Fibroblast of lung (primary cell): ENCODE measurements at regions not wholly inside any gene's neighbourhood (a gene's known extent, or its start where the extent isn't known, plus 50 kb on each side); places are given as distances from the start of the nearest gene placed in this dataset.

Experiments
- DNase-seq, 2 donors: peaks; one replicate each; pipeline versions ENCODE4 v3.0.0 to v3.0.0-alpha.2; 2010; ENCODE audit warnings: low read depth in 2 of 2
- H2AFZ ChIP-seq: 2 replicates; pipeline ENCODE4 v1.5.1; 2012; ENCODE audit warnings: low read length, control low read depth, inconsistent platforms
- H3K27ac ChIP-seq: 2 replicates; pipeline ENCODE4 v1.5.1; 2011; ENCODE audit warnings: low read length, control low read depth; ENCODE audit not compliant: insufficient read depth
- H3K27me3 ChIP-seq: 2 replicates; pipeline ENCODE4 v1.5.1; 2011; ENCODE audit warnings: mild to moderate bottlenecking, low read length; ENCODE audit not compliant: control insufficient read depth, insufficient read depth
- H3K36me3 ChIP-seq: 2 replicates; pipeline ENCODE4 v1.5.1; 2011; ENCODE audit warnings: low read length; ENCODE audit not compliant: control insufficient read depth, insufficient read depth
- H3K4me1 ChIP-seq: 2 replicates; pipeline ENCODE4 v1.5.1; 2011; ENCODE audit warnings: low read length; ENCODE audit not compliant: control insufficient read depth, insufficient read depth; ENCODE audit errors: extremely low read depth
- H3K4me2 ChIP-seq: 2 replicates; pipeline ENCODE4 v1.5.1; 2011; ENCODE audit warnings: low read length, control low read depth; ENCODE audit not compliant: insufficient read depth; ENCODE audit errors: extremely low read depth
- H3K4me3 ChIP-seq, 4 experiments: fragments of 200-600 bp in 1 of 4; sonication (generic) in 1 of 4; replicated peaks in 1 of 4; 2 replicates each; pipeline ENCODE4 v1.5.1; 2011 to 2016; ENCODE audit warnings: low read length in 4 of 4, low read depth in 3 of 4, mild to moderate bottlenecking in 3 of 4, control low read depth in 2 of 4, inconsistent platforms in 1 of 4, mixed read lengths in 1 of 4; ENCODE audit not compliant: insufficient read depth in 1 of 4; ENCODE audit errors: control extremely low read depth in 1 of 4
- H3K79me2 ChIP-seq: 2 replicates; pipeline ENCODE4 v1.5.1; 2012; ENCODE audit warnings: mild to moderate bottlenecking, low read length, inconsistent platforms; ENCODE audit not compliant: control insufficient read depth, insufficient read depth
- H3K9ac ChIP-seq: 2 replicates; pipeline ENCODE4 v1.5.1; 2011; ENCODE audit warnings: mild to moderate bottlenecking, low read length, control low read depth; ENCODE audit not compliant: insufficient read depth
- H3K9me3 ChIP-seq: 2 replicates; pipeline ENCODE4 v1.5.1; 2012; ENCODE audit warnings: low read depth, low read length; ENCODE audit not compliant: control insufficient read depth, insufficient read depth
- H4K20me1 ChIP-seq: 2 replicates; pipeline ENCODE4 v1.5.1; 2011; ENCODE audit warnings: low read length; ENCODE audit not compliant: control insufficient read depth, insufficient read depth; ENCODE audit errors: extremely low read depth
- EZH2 ChIP-seq: IDR thresholded peaks from 2 replicates; pipeline ENCODE4 v1.5.1; 2012; ENCODE audit warnings: low read length, control low read depth, mild to moderate bottlenecking; ENCODE audit errors: missing control alignments
- TF ChIP-seq, protein P1 (sequence below), 2 donors: IDR thresholded peaks in 1 of 2; conservative IDR thresholded peaks in 1 of 2; 1 replicate in 1 of 2; 2 replicates in 1 of 2; pipeline ENCODE4 v1.5.1; 2011 to 2012; ENCODE audit warnings: low read length in 2 of 2, control low read depth in 1 of 2, inconsistent platforms in 1 of 2, low read depth in 1 of 2, mild to moderate bottlenecking in 1 of 2

DNA sequence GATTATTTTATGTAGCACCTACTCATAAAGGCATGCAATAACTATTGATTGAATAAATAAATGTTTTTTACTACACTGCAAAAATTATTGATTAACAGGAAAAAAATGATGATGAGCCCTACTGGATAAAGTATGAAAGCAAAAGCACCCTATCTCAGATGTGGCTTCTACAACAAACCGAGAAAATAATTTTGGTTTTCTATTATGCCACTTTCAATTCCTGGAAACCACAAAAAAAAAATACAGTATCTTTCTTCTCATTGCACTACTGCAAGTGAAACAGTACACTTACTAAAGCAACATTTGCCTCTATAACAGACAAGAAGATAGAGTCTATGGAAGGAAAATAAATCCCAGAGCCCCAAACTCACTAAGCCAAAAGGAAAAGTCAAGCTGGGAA, 1882.4 kb downstream of the NCAM2 start:
- Histone ChIP-seq H3K4me3 (no peak overlapping the region), H3K4me1 (no peaks in the 10 kb centered on the region), H3K4me2 (no peak overlapping the region), H3K79me2 (no peaks in the 10 kb centered on the region), H3K27ac (no peak overlapping the region), H3K9me3 (no peaks in the 10 kb centered on the region), H3K27me3 (no peaks in the 10 kb centered on the region), H3K9ac (no peak overlapping the region), H2AFZ (no peak overlapping the region), H4K20me1 (no peaks in the 10 kb centered on the region), H3K36me3 (no peaks in the 10 kb centered on the region)
- no peak for DNase-seq
- no peak for TF ChIP-seq EZH2
- TF ChIP-seq, protein P1, sequence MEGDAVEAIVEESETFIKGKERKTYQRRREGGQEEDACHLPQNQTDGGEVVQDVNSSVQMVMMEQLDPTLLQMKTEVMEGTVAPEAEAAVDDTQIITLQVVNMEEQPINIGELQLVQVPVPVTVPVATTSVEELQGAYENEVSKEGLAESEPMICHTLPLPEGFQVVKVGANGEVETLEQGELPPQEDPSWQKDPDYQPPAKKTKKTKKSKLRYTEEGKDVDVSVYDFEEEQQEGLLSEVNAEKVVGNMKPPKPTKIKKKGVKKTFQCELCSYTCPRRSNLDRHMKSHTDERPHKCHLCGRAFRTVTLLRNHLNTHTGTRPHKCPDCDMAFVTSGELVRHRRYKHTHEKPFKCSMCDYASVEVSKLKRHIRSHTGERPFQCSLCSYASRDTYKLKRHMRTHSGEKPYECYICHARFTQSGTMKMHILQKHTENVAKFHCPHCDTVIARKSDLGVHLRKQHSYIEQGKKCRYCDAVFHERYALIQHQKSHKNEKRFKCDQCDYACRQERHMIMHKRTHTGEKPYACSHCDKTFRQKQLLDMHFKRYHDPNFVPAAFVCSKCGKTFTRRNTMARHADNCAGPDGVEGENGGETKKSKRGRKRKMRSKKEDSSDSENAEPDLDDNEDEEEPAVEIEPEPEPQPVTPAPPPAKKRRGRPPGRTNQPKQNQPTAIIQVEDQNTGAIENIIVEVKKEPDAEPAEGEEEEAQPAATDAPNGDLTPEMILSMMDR (conservative IDR thresholded peaks at IDR 0.05 in 1 of 2, IDR thresholded peaks at IDR 0.05 in 1 of 2; ENCODE audit: low read depth in 1 of 2, low read length in 2 of 2): no peak

DNA sequence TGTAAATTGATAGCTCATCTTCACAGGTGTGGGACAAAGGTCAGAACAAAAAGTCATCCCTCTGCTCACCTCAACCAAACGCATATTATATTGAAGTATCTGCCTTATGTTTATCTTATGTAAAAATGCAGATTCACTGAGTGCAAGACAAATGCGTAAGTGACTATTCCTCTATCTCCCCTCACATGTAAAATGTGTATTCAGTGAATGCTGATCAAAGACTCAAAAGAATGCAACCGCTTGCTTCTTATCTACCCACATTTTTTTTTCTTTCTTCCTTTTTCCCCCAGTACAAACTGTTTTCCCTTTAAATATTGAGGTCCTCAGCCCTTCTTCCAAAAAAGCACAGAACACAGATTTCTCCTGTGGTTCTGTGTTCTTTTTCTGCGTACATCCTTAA, 1882.9 kb downstream of the NCAM2 start:
- H3K9me3 ChIP-seq: no peaks in the 10 kb centered on the region
- TF ChIP-seq EZH2: no peak
- TF ChIP-seq, protein P1 (conservative IDR thresholded peaks at IDR 0.05 in 1 of 2, IDR thresholded peaks at IDR 0.05 in 1 of 2; ENCODE audit: low read depth in 1 of 2, low read length in 2 of 2): no peak
- H3K4me3 ChIP-seq: no peak overlapping the region
- H3K79me2 ChIP-seq: no peaks in the 10 kb centered on the region
- no peaks in the 10 kb centered on the region for H3K36me3 ChIP-seq
- H4K20me1 ChIP-seq: no peaks in the 10 kb centered on the region
- no peaks in the 10 kb centered on the region for H3K27me3 ChIP-seq
- H3K4me2 ChIP-seq: no peak overlapping the region
- H3K27ac ChIP-seq: no peak overlapping the region
- H2AFZ ChIP-seq: no peak overlapping the region
- no peaks in the 10 kb centered on the region for H3K4me1 ChIP-seq
- no peak overlapping the region for H3K9ac ChIP-seq
- no peak for DNase-seq

DNA sequence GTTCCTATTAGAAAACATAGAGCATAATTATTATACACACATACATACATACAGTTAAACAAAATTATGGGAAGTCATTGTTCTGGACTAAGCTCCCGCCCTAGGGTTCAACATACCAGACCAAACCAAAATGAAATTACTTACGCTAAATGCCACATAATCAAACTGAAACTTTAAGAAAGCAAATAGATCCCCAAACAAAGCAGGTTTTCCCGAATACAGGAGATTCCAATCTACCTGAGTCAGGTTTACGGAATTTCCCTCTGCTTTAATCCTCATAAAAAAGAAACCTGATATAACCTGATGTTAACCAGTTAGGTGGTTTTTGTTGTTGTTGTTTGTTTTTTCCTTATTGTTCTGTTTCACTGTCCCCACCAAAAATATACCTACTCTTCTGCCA, 1886.9 kb downstream of the NCAM2 start:
- H3K9ac ChIP-seq: no peak overlapping the region
- TF ChIP-seq, protein P1 (conservative IDR thresholded peaks at IDR 0.05 in 1 of 2, IDR thresholded peaks at IDR 0.05 in 1 of 2; ENCODE audit: low read depth in 1 of 2, low read length in 2 of 2): no peak
- no peak for TF ChIP-seq EZH2
- H3K27me3 ChIP-seq: no peaks in the 10 kb centered on the region
- no peaks in the 10 kb centered on the region for H4K20me1 ChIP-seq
- no peaks in the 10 kb centered on the region for H3K4me1 ChIP-seq
- H3K27ac ChIP-seq: no peak overlapping the region
- H2AFZ ChIP-seq: no peak overlapping the region
- H3K9me3 ChIP-seq: no peaks in the 10 kb centered on the region
- no peaks in the 10 kb centered on the region for H3K36me3 ChIP-seq
- no peak overlapping the region for H3K4me3 ChIP-seq
- H3K4me2 ChIP-seq: no peak overlapping the region
- DNase-seq: no peak
- H3K79me2 ChIP-seq: no peaks in the 10 kb centered on the region
